ENCODE measurements at regions not wholly inside any gene's neighbourhood (a gene's known extent, or its start where the extent isn't known, plus 50 kb on each side); places are given as distances from the start of the nearest gene placed in this dataset.

DNA sequence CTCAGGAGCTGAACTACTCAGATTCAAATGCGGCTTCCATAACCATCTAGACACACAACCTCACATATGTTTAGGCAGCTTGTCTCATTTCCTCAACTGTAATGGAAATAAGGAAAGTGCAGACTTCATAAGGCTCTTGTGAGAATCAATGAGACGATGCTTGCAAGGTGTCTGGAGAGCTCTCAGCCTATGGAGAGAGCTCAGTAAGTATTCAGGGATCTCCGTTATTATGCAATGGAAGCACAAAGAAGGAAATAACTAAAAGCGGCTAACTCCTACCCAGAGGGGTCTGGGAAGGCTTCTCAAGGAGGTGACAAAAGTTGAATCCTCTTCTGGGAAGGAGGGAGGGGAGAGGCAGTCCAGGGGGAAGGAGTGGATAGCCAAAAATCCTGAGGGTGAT, 50.1 kb upstream of the LIPC start:
- Histone ChIP-seq H3K27ac (no peak overlapping the region), H3K36me3 (no peaks in the 10 kb centered on the region), H3K9me3 (peaks cover 0 to 8% of the 10 kb centered on the region in 2 donors), H3K4me3 (no peak overlapping the region), H3K27me3 (no peaks in the 10 kb centered on the region), H3K4me1 (no peaks in the 10 kb centered on the region)
- intact Hi-C loops (cut with DNase I; ENCODE audit: low total_unique reads): loop anchor here (2.0 kb wide), 1 partner anchor 71 kb away; no protein-coding TSS in a partner anchor
- DNase-seq (ENCODE audit: low spot score in 2 of 2): no peak
- TF ChIP-seq POLR2AphosphoS5 (IDR thresholded peaks at IDR 0.05): no peak
- no peak for TF ChIP-seq POLR2A (IDR thresholded peaks at IDR 0.05)
- TF ChIP-seq, protein P1, sequence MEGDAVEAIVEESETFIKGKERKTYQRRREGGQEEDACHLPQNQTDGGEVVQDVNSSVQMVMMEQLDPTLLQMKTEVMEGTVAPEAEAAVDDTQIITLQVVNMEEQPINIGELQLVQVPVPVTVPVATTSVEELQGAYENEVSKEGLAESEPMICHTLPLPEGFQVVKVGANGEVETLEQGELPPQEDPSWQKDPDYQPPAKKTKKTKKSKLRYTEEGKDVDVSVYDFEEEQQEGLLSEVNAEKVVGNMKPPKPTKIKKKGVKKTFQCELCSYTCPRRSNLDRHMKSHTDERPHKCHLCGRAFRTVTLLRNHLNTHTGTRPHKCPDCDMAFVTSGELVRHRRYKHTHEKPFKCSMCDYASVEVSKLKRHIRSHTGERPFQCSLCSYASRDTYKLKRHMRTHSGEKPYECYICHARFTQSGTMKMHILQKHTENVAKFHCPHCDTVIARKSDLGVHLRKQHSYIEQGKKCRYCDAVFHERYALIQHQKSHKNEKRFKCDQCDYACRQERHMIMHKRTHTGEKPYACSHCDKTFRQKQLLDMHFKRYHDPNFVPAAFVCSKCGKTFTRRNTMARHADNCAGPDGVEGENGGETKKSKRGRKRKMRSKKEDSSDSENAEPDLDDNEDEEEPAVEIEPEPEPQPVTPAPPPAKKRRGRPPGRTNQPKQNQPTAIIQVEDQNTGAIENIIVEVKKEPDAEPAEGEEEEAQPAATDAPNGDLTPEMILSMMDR (IDR thresholded peaks at IDR 0.05): no peak

Data from breast epithelium (tissue), 4 donors.